Prostate gland (tissue), 2 donors: ENCODE measurements at regions not wholly inside any gene's neighbourhood (a gene's known extent, or its start where the extent isn't known, plus 50 kb on each side); places are given as distances from the start of the nearest gene placed in this dataset.

Source experiments
- DNase-seq: peaks from one replicate; pipeline ENCODE4 v3.0.0-alpha.2; 2019; ENCODE audit warnings: low spot score
- H3K27ac ChIP-seq, 2 donors: fragments of 200-600 bp; sonication (generic); 2 replicates each; pipeline ENCODE4 v1.5.1; 2017 to 2019
- H3K27me3 ChIP-seq: fragments of 200-600 bp; sonication (generic); replicated peaks from 2 replicates; pipeline ENCODE4 v1.5.1; 2019; ENCODE audit not compliant: insufficient read depth
- H3K36me3 ChIP-seq, 2 donors: fragments of 200-600 bp; sonication (generic); 1 replicate in 1 of 2; 2 replicates in 1 of 2; pipeline versions ENCODE4 v1.5.1 to v1.8.1; 2017 to 2019
- H3K4me1 ChIP-seq: fragments of 200-600 bp; sonication (generic); replicated peaks from 2 replicates; pipeline ENCODE4 v1.5.1; 2019
- H3K4me3 ChIP-seq, 2 donors: fragments of 200-600 bp; sonication (generic); 2 replicates each; pipeline ENCODE4 v1.5.1; 2017 to 2019
- H3K9me3 ChIP-seq: fragments of 200-600 bp; sonication (generic); 2 replicates; pipeline ENCODE4 v1.5.1; 2017
- CTCF ChIP-seq, 4 experiments: fragments of 200-600 bp in 2 of 4; fragments of 450-650 bp in 2 of 4; sonication (generic) in 2 of 4; IDR thresholded peaks; 1 replicate in 3 of 4; 2 replicates in 1 of 4; pipeline ENCODE4 v1.5.1; 2016 to 2019; ENCODE audit warnings: antibody characterized with exemption in 4 of 4, mild to moderate bottlenecking in 2 of 4, moderate library complexity in 2 of 4
- POLR2A ChIP-seq: fragments of 450-650 bp; IDR thresholded peaks from one replicate; pipeline ENCODE4 v1.6.1; 2016; ENCODE audit warnings: antibody characterized with exemption, mild to moderate bottlenecking
- POLR2AphosphoS5 ChIP-seq: sonication (generic); formaldehyde crosslinking; IDR thresholded peaks from one replicate; pipeline ENCODE4 v1.6.1; 2017; ENCODE audit warnings: antibody characterized with exemption
- WGBS: methylation state at CpG from one replicate; pipeline ENCODE4 v1.1.5; 2018; 5-methylcytosine and 5-hydroxymethylcytosine counted together
- intact Hi-C: fragments of 100-400 bp; cut with DNase I; formaldehyde crosslinking; loops from one replicate; pipeline ENCODE4 v1.14.2; 2022

- peaks cover 2% of the 10 kb centered on the region for H3K27me3 ChIP-seq
- intact Hi-C loops, result no loop called here
- H3K9me3 ChIP-seq, result no peaks in the 10 kb centered on the region
- no peak overlapping the region for H3K4me3 ChIP-seq
- H3K36me3 ChIP-seq, result no peaks in the 10 kb centered on the region
- H3K4me1 ChIP-seq, result no peaks in the 10 kb centered on the region
- H3K27ac ChIP-seq, result no peak overlapping the region
- no peak for DNase-seq
- no peak for TF ChIP-seq CTCF (IDR thresholded peaks at IDR 0.05)
- 39% methylated on average over 2 of the region's 2 CpGs for WGBS
These were observed 91.1 kb upstream of the TBCA start for GRCh38 chr5:77867194-77867691.

- Histone ChIP-seq H3K4me1 (no peaks in the 10 kb centered on the region), H3K27ac (no peak overlapping the region), H3K36me3 (no peaks in the 10 kb centered on the region), H3K4me3 (no peak overlapping the region), H3K9me3 (no peaks in the 10 kb centered on the region), H3K27me3 (peaks cover 2% of the 10 kb centered on the region)
- TF ChIP-seq CTCF (IDR thresholded peaks at IDR 0.05) (no peak), POLR2A (no peak), POLR2AphosphoS5 (no peak)
- intact Hi-C loops, result no loop called here
- 76% methylated on average over 7 of the region's 7 CpGs for WGBS
- no peak for DNase-seq
These were observed 90.1 kb upstream of the TBCA start for GRCh38 chr5:77866198-77866597.

GRCh38 chr5:77864997-77865396 lies 88.9 kb upstream of the TBCA start:
- intact Hi-C loops, result no loop called here
- no peak for DNase-seq
- WGBS, result 67% methylated on average over 8 of the region's 8 CpGs
- no peak for TF ChIP-seq POLR2AphosphoS5
- no peak for TF ChIP-seq POLR2A
- no peak for TF ChIP-seq CTCF (IDR thresholded peaks at IDR 0.05)
- Histone ChIP-seq H3K4me3 (no peak overlapping the region), H3K27me3 (peaks cover 2% of the 10 kb centered on the region), H3K4me1 (no peaks in the 10 kb centered on the region), H3K9me3 (no peaks in the 10 kb centered on the region), H3K36me3 (no peaks in the 10 kb centered on the region), H3K27ac (no peak overlapping the region)

- H3K4me3 ChIP-seq, result no peak overlapping the region
- no peak overlapping the region for H3K27ac ChIP-seq
- no peaks in the 10 kb centered on the region for H3K4me1 ChIP-seq
- TF ChIP-seq POLR2A, result no peak
- no peak for TF ChIP-seq POLR2AphosphoS5
- no peak for TF ChIP-seq CTCF (IDR thresholded peaks at IDR 0.05)
- WGBS, result 14% methylated on average over 1 of the region's 1 CpG
- intact Hi-C loops, result no loop called here
- no peak for DNase-seq
- peaks cover 2% of the 10 kb centered on the region for H3K27me3 ChIP-seq
- H3K36me3 ChIP-seq, result no peaks in the 10 kb centered on the region
- H3K9me3 ChIP-seq, result no peaks in the 10 kb centered on the region
These were observed 87.0 kb upstream of the TBCA start for GRCh38 chr5:77863181-77863580.

- WGBS, result 85% methylated on average over 1 of the region's 1 CpG
- Histone ChIP-seq H3K4me1 (no peaks in the 10 kb centered on the region), H3K27ac (no peak overlapping the region), H3K9me3 (no peaks in the 10 kb centered on the region), H3K4me3 (no peak overlapping the region), H3K27me3 (peaks cover 2% of the 10 kb centered on the region), H3K36me3 (no peaks in the 10 kb centered on the region)
- DNase-seq, result no peak
- TF ChIP-seq CTCF (IDR thresholded peaks at IDR 0.05) (no peak), POLR2AphosphoS5 (no peak), POLR2A (no peak)
- intact Hi-C loops, result no loop called here
These were observed 85.4 kb upstream of the TBCA start for GRCh38 chr5:77861576-77861975.
